ENCODE measurements at regions not wholly inside any gene's neighbourhood (a gene's known extent, or its start where the extent isn't known, plus 50 kb on each side); places are given as distances from the start of the nearest gene placed in this dataset.

DNA sequence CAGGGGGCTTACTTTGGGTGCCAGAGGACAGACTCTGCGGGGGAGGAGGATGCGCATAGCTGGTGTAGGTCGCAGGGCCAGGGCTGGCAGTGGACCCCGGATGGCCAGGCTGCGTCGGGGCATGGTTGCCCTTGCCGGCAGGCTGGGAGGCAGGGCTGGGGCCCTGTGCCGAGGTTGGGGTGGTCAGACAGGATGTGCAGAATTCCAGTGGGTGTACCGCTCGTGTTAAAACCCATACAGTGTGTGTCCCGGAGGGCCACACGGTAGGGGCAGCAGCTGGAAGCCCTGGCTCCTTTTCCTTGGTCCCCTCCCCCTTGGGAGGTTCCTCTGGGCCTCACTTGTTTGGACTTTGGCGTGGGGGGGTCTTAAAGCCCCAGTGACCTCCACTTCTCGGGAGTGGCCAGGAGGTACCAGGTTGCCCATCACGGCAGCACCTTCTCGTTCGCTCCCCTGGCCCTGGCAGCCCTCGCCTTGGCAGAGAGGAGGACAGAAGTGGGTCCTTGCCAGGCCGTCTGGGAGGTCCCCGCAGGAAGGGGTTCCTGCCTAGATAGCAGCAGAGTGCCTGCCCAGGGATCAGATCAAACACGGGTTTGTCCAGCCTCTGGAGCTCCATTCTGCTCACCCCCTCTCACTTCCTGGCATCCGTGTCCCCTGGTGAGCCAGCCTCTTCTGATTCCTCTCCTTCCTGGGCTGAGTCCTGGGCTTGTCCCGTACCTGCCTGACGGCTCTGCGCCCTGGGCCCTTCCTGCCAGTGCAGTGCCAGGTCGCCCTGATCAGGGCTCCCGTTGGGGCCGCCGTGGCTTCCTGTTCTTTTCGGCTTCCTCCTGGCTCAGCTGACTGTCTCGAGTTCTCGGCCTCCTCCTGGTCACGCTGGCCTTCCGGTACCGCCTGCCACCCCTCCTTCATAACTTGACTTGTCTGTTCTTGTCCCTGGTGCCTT, 56.7 kb upstream of the HGFAC start:
- Histone ChIP-seq H3K4me1 (ENCODE audit: insufficient read depth, low read length) (peaks cover 55% of the 10 kb centered on the region), H3K4me3 (ENCODE audit: low read length) (peak overlapping the region; percentile 23), H3K9me3 (ENCODE audit: low read depth, low read length) (no peaks in the 10 kb centered on the region), H3K27me3 (ENCODE audit: insufficient read depth, low read length) (no peaks in the 10 kb centered on the region)

DNA sequence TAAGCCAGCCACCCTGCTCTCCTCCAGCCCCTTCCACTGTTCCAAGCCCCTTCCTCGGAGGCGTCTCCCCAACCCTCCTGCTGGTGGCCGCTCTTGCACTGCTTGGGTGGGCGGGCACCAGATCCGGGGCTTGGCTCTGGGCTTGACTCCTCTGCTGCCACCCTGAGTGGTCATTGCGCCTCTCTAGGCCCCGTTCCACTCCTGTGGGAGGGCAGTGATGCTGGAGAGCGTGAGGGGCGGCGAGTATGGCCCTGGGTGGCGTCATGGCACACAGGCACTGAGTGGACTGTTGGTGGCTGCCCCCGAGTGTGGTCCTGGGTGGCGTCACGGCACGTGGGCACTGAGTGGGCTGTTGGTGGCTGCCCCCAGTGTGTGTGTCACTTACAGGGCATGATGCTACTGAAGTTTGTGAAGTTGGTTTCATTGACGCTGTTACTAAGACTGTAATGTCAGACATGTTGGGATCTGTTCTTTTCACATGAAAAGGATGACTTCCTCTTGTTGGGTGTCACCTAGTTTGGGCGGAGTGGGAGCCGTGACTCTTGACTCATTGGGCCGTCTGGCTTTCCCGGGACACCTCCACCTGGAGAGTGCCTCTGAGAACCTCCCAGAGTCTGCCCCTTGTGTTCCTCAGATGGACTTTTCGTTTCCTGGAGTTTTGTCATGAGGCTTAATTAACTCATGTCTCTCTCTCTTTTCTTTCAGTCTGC, 55.9 kb upstream of the HGFAC start:
- Histone ChIP-seq H3K27me3 (ENCODE audit: insufficient read depth, low read length) (no peaks in the 10 kb centered on the region), H3K9me3 (ENCODE audit: low read depth, low read length) (no peaks in the 10 kb centered on the region), H3K4me1 (ENCODE audit: insufficient read depth, low read length) (peaks cover 62% of the 10 kb centered on the region), H3K4me3 (ENCODE audit: low read length) (no peak overlapping the region)

DNA sequence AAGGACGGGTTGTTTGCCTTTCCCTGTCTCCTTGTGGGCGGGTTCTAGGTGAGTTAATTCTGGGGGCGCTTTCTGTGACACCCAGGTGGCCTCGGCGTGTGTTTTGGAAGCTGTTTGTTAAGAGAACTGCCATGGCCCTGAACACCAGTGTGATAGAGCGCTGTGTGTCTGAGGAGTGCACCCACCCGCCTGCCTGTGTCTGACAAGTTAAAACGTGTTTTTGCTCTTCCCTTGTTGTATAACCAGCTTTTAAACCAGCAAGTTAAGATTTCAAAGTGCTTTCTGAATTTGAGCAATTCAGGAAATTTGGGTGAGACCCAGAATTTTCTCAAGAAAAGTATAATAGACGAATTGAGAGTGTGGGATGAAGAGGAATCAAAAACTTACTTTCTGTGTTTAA, 55.2 kb upstream of the HGFAC start:
- no peak overlapping the region for H3K4me3 ChIP-seq (ENCODE audit: low read length)
- H3K27me3 ChIP-seq (ENCODE audit: insufficient read depth, low read length), result no peaks in the 10 kb centered on the region
- peaks cover 62% of the 10 kb centered on the region for H3K4me1 ChIP-seq (ENCODE audit: insufficient read depth, low read length)
- H3K9me3 ChIP-seq (ENCODE audit: low read depth, low read length), result no peaks in the 10 kb centered on the region

GRCh38 chr4:3387154-3387942, 54.4 kb upstream of the HGFAC start:
- Histone ChIP-seq H3K4me1 (ENCODE audit: insufficient read depth, low read length) (peaks cover 62% of the 10 kb centered on the region), H3K27me3 (ENCODE audit: insufficient read depth, low read length) (no peaks in the 10 kb centered on the region), H3K9me3 (ENCODE audit: low read depth, low read length) (no peaks in the 10 kb centered on the region), H3K4me3 (ENCODE audit: low read length) (no peak overlapping the region)

- Histone ChIP-seq H3K9me3 (ENCODE audit: low read depth, low read length) (no peaks in the 10 kb centered on the region), H3K4me3 (ENCODE audit: low read length) (no peak overlapping the region), H3K27me3 (ENCODE audit: insufficient read depth, low read length) (no peaks in the 10 kb centered on the region), H3K4me1 (ENCODE audit: insufficient read depth, low read length) (peaks cover 62% of the 10 kb centered on the region)
Measured at GRCh38 chr4:3387943-3388361, 53.8 kb upstream of the HGFAC start.

GRCh38 chr4:3388471-3389232, 53.1 kb upstream of the HGFAC start:
- H3K4me3 ChIP-seq (ENCODE audit: low read length), result no peak overlapping the region
- H3K9me3 ChIP-seq (ENCODE audit: low read depth, low read length), result no peaks in the 10 kb centered on the region
- H3K4me1 ChIP-seq (ENCODE audit: insufficient read depth, low read length), result peaks cover 62% of the 10 kb centered on the region
- no peaks in the 10 kb centered on the region for H3K27me3 ChIP-seq (ENCODE audit: insufficient read depth, low read length)

DNA sequence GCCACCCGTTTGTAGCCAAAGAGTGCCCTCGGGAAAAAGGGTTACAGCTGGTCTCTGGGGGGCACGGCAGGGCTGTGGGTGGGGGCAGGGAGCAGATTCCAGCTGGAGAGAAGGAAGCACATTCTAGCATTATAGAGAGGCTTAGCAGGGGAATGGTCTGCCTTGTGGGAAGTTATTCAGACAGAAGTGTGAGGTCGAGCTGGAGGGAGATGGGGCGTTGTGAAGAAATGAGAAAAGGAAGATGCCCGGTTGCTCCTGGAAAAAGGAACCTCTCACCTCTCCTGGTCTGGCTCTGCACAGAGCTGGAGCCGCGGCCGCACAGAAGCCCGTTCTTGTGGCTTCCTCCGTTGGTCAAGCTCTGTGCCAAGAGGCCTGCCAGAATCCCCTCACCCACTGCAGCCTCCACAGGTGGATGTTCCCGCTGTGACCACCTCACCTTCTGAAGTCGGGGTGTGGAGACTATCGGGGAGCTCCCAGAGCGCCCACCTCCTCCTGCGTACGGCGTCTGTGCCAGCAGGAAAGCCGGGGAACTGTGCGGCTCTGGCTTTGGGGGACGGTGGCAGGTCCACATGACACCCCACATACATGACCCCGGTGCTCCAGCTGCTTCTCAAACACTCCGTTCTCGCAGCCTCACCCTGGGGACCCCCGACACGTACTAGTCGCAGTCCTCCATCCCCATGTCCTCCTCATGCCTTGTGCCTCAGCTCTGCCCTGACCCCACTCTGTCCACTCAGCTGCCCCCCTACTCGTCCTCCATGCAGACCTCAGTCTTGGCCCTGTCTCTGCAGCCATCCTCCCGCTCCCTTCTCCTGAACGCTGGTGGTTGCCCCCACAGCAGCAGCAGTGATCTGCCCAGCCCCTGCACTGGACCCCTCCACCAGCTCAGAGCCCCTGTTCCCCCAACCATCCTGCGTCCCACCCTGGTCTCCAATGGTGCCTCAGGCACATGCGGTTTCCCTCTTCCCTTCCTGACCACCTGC, 52.2 kb upstream of the HGFAC start:
- Histone ChIP-seq H3K4me1 (ENCODE audit: insufficient read depth, low read length) (peaks cover 61% of the 10 kb centered on the region), H3K4me3 (ENCODE audit: low read length) (no peak overlapping the region), H3K9me3 (ENCODE audit: low read depth, low read length) (no peaks in the 10 kb centered on the region), H3K27me3 (ENCODE audit: insufficient read depth, low read length) (no peaks in the 10 kb centered on the region)

GRCh38 chr4:3390288-3390811, 51.4 kb upstream of the HGFAC start:
- Histone ChIP-seq H3K4me3 (ENCODE audit: low read length) (no peak overlapping the region), H3K4me1 (ENCODE audit: insufficient read depth, low read length) (peaks cover 53% of the 10 kb centered on the region), H3K27me3 (ENCODE audit: insufficient read depth, low read length) (no peaks in the 10 kb centered on the region), H3K9me3 (ENCODE audit: low read depth, low read length) (no peaks in the 10 kb centered on the region)

GRCh38 chr4:3391422-3391821, 50.3 kb upstream of the HGFAC start:
- H3K4me3 ChIP-seq (ENCODE audit: low read length), result no peak overlapping the region
- H3K4me1 ChIP-seq (ENCODE audit: insufficient read depth, low read length), result peaks cover 42% of the 10 kb centered on the region
- H3K27me3 ChIP-seq (ENCODE audit: insufficient read depth, low read length), result no peaks in the 10 kb centered on the region
- H3K9me3 ChIP-seq (ENCODE audit: low read depth, low read length), result no peaks in the 10 kb centered on the region
